Astrocyte of the cerebellum (primary cell): ENCODE measurements at regions not wholly inside any gene's neighbourhood (a gene's known extent, or its start where the extent isn't known, plus 50 kb on each side); places are given as distances from the start of the nearest gene placed in this dataset.

Experiments used
- DNase-seq: peaks from one replicate; pipeline ENCODE4 v3.0.0-alpha.2; 2011; ENCODE audit warnings: low read depth
- H3K4me3 ChIP-seq: 2 replicates; pipeline ENCODE4 v1.5.1; 2011; ENCODE audit warnings: mild to moderate bottlenecking, low read depth, low read length, moderate library complexity
- CTCF ChIP-seq: IDR thresholded peaks from 2 replicates; pipeline ENCODE4 v1.5.1; 2012; ENCODE audit warnings: low read length, low read depth, moderate library complexity, mild to moderate bottlenecking; ENCODE audit errors: missing control alignments
- in situ Hi-C: cut with HindIII; loops from 2 replicates; pipeline ENCODE4 v1.10.0; 2017; ENCODE audit warnings: low sequenced_read_pairs

DNA sequence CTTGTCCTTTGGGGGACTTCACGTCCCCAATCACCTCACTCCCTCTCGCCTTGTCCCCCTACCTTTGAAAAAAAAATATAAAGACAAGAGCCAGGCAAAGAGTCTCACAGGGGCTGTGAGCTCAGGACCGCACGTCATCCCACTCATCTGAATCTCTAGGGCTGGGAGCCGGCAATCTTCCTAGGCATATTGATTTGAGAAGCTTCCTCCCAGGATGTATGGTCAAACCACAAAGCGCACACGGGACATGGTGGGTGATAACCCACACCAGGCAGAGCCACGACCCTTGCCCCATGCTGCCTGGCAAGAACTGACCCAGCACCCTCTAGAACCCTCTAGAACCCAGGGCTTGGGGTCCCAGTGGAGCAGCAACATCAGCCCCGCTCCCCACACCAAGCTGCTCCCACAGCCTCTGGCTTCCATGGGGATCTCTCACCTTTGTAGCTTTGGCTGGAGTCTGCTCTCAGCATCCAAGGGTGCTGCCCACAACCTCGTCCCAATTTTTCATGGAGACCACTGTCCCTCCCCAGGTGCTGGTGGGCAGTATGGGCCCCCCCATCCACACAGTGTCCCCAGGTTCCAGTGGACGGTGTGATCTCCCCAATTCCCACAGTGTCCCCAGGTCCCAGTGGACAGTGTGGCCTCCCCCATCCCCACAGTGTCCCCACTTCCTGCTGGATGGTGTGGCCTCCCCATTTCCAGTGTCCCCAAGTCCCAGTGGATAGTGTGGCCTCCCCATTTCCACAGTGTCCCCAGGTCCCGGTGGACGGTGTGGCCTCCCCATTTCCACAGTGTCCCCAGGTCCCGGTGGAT is 85.2 kb upstream of the FGF3 start:
- in situ Hi-C loops, result no loop called here
- no peak overlapping the region for H3K4me3 ChIP-seq
- no peak for TF ChIP-seq CTCF
- DNase-seq, result no peak

- no peak overlapping the region for H3K4me3 ChIP-seq
- in situ Hi-C loops, result no loop called here
- no peak for DNase-seq
- no peak for TF ChIP-seq CTCF
These were observed 85.8 kb upstream of the FGF3 start for GRCh38 chr11:69904974-69905535.

GRCh38 chr11:69905611-69906452 is 86.6 kb upstream of the FGF3 start:
- no peak for DNase-seq
- in situ Hi-C loops, result no loop called here
- TF ChIP-seq CTCF, result no peak
- no peak overlapping the region for H3K4me3 ChIP-seq

DNA sequence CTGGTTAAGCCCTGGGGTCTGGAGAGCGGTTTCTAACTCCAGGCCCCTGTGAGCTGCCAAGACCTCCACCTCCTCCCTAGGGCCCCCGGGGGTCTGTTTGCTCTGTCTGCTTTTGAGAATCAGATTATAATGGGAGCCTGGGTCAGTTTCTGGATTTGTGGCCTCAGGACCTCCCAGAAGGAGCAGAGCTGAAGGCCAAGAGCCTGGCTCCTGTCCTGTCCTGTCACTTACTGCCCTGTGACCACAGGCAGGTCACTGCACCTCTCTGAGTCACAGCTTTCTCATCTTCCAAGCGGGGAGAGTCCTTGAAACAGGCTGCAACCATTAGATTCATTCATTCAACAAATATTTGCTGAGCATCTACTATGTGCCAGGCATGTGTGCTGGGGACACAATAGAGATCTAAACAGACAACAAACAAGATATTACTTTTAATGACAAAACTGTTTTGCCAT is 87.3 kb upstream of the FGF3 start:
- in situ Hi-C loops, result no loop called here

DNA sequence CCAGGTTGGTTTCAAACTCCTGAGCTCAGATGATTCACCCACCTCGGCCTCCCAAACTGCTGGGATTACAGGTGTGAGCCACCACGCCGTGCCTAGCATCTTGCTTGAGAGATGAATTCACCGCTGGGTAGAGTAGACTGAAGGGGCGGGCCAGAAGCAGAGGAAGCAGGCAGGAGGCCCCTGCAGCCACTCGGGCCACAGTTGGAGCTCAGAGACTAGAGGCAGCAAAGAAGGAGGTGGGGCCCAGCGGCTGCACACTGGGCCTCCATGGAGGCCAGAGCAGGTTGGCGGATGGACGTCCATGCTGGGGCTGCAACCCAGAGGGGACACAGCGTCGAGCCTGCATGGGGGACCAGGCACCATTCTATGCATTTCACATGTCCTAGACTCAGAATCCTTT is 88.4 kb upstream of the FGF3 start:
- in situ Hi-C loops, result no loop called here
- TF ChIP-seq CTCF, result no peak

More for the DNA sequence above, 87.3 kb upstream of the FGF3 start:
- TF ChIP-seq CTCF, result no peak
- DNase-seq, result no peak
- no peak overlapping the region for H3K4me3 ChIP-seq

DNA sequence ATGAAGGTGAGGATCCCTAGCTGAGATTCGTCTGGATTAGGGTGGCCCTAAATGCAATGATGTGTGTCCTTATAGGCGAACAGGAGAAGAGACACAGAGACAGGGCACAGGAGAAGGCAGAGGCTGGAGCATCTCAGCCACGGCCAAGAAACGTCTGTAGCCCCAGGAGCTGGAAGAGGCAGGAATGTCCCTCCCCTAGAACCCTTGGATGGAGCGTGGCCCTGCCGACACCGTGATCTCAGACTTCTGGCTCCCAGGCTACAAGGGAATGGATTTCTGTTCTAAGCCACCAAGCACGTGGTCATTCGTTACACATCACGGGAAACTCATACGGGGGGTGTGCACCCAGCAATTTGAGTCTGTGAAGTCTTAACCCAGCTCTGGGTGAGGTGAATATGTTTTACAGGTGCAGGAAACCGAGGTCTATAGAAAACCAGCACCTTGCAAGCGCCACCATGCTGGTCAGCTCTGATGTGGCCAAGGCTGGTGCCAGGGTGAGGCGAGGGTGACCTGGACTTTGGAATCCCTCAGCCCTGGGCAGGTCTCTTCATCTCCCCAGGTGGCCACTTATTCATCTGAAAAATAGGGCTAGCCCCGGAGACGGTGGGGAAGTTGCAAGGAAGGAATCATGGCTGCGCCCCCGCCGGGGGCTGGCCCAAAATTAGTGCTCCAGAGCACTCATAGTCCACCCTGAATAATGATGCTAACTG is 89.5 kb upstream of the FGF3 start:
- in situ Hi-C loops, result no loop called here
- no peak for DNase-seq
- H3K4me3 ChIP-seq, result no peak overlapping the region
- no peak for TF ChIP-seq CTCF

More for the DNA sequence above, 88.4 kb upstream of the FGF3 start:
- no peak for DNase-seq
- no peak overlapping the region for H3K4me3 ChIP-seq
